OCI-LY1 (cell line): ENCODE measurements at regions not wholly inside any gene's neighbourhood (a gene's known extent, or its start where the extent isn't known, plus 50 kb on each side); places are given as distances from the start of the nearest gene placed in this dataset.

ENCODE experiments used
- H2AFZ ChIP-seq: fragments of 200-600 bp; sonication (generic), shearing (Covaris generic); 2 replicates; pipeline ENCODE4 v1.6.0; 2014; ENCODE audit warnings: antibody characterized with exemption, mild to moderate bottlenecking, low read length
- H3F3A ChIP-seq: fragments of 200-600 bp; sonication (generic), shearing (Covaris generic); 2 replicates; pipeline ENCODE4 v1.6.0; 2014; ENCODE audit warnings: mild to moderate bottlenecking, antibody characterized with exemption, low read length, moderate library complexity; ENCODE audit not compliant: insufficient read depth
- H3K27ac ChIP-seq: fragments of 200-600 bp; sonication (generic); 2 replicates; pipeline ENCODE4 v1.5.1; 2014; ENCODE audit warnings: low read length, mixed run types, mild to moderate bottlenecking, low read depth; ENCODE audit not compliant: poor library complexity, severe bottlenecking
- H3K27me3 ChIP-seq: fragments of 200-600 bp; sonication (generic); 2 replicates; pipeline ENCODE4 v1.6.0; 2014; ENCODE audit warnings: antibody characterized with exemption, mild to moderate bottlenecking, low read length, moderate library complexity; ENCODE audit not compliant: insufficient read depth
- H3K36me3 ChIP-seq: fragments of 200-600 bp; sonication (generic); 2 replicates; pipeline ENCODE4 v1.6.1; 2014; ENCODE audit warnings: mild to moderate bottlenecking, antibody characterized with exemption, low read length, moderate library complexity, mixed read lengths; ENCODE audit not compliant: insufficient read depth
- H3K4me1 ChIP-seq: fragments of 200-600 bp; sonication (generic); 2 replicates; pipeline ENCODE4 v1.5.1; 2014; ENCODE audit warnings: mild to moderate bottlenecking, low read length, moderate library complexity; ENCODE audit not compliant: insufficient read depth, severe bottlenecking
- H3K4me2 ChIP-seq: fragments of 200-600 bp; sonication (generic), shearing (Covaris generic); 2 replicates; pipeline ENCODE4 v1.6.1; 2014; ENCODE audit warnings: low read length
- H3K4me3 ChIP-seq: fragments of 200-600 bp; sonication (generic); 2 replicates; pipeline ENCODE4 v1.5.1; 2014; ENCODE audit warnings: low read length, low read depth, mild to moderate bottlenecking, mixed read lengths; ENCODE audit not compliant: poor library complexity, severe bottlenecking
- H3K79me2 ChIP-seq: fragments of 200-600 bp; shearing (Covaris generic); 2 replicates; pipeline ENCODE4 v1.6.1; 2016; ENCODE audit warnings: mixed run types, low read length, mixed read lengths; ENCODE audit not compliant: insufficient read depth
- H3K9ac ChIP-seq: fragments of 200-600 bp; sonication (generic), shearing (Covaris generic); 2 replicates; pipeline ENCODE4 v1.6.1; 2014; ENCODE audit warnings: mild to moderate bottlenecking, low read length, mixed read lengths
- H3K9me2 ChIP-seq: fragments of 200-600 bp; sonication (generic), shearing (Covaris generic); 2 replicates; pipeline ENCODE4 v1.6.1; 2014; ENCODE audit warnings: low read depth, mild to moderate bottlenecking, low read length, mixed read lengths
- H3K9me3 ChIP-seq: fragments of 200-600 bp; shearing (Covaris generic); 2 replicates; pipeline ENCODE4 v1.6.1; 2014; ENCODE audit warnings: low read length, mixed read lengths
- H4K20me1 ChIP-seq: fragments of 200-600 bp; sonication (generic), shearing (Covaris generic); 2 replicates; pipeline ENCODE4 v1.6.0; 2016; ENCODE audit warnings: mild to moderate bottlenecking, low read length; ENCODE audit not compliant: insufficient read depth
- EZH2 ChIP-seq: fragments of 200-600 bp; sonication (generic), shearing (Covaris generic); IDR thresholded peaks from 2 replicates; pipeline ENCODE4 v1.8.0; 2017; ENCODE audit warnings: borderline replicate concordance, mixed run types, mild to moderate bottlenecking, antibody characterized with exemption, low read length, moderate library complexity, mixed read lengths
- TF ChIP-seq, protein P1 (sequence below): fragments of 200-600 bp; sonication (generic), shearing (Covaris generic); IDR thresholded peaks from 2 replicates; pipeline ENCODE4 v1.5.1; 2017; ENCODE audit warnings: mild to moderate bottlenecking, antibody characterized with exemption, low read length, moderate library complexity, mixed read lengths

DNA sequence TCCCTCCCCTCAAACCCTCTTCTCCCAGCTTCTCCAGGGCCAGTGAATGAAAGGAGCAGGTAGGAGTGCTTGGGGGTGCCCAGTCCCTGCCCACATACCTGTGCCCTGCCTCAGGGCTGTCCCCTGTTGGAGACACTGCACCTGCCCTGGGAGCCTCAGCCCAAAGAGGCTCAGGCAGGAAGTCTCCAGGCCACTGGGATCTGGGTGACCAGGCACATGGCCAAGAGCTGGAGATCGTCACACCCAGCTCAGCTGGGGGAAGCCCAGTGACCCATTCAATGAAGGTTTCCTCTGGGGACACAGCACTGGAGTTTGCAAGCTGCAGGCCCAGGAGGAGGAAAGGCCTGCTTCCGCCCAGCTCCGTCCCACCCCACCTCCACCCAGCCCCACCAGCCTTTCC is 156.4 kb downstream of the ZFP36L2 start:
- no peak overlapping the region for H3K4me2 ChIP-seq
- no peaks in the 10 kb centered on the region for H3F3A ChIP-seq
- H3K4me3 ChIP-seq, result no peak overlapping the region
- no peaks in the 10 kb centered on the region for H4K20me1 ChIP-seq
- H3K27ac ChIP-seq, result no peak overlapping the region
- H3K9me3 ChIP-seq, result no peaks in the 10 kb centered on the region
- no peaks in the 10 kb centered on the region for H3K36me3 ChIP-seq
- no peaks in the 10 kb centered on the region; the same call in 1 of the 2 replicates for H3K27me3 ChIP-seq
- no peaks in the 10 kb centered on the region for H3K4me1 ChIP-seq
- no peaks in the 10 kb centered on the region for H3K9me2 ChIP-seq
- no peak overlapping the region for H2AFZ ChIP-seq
- no peak overlapping the region for H3K9ac ChIP-seq
- no peaks in the 10 kb centered on the region for H3K79me2 ChIP-seq
- no peak for TF ChIP-seq EZH2
- TF ChIP-seq, protein P1, sequence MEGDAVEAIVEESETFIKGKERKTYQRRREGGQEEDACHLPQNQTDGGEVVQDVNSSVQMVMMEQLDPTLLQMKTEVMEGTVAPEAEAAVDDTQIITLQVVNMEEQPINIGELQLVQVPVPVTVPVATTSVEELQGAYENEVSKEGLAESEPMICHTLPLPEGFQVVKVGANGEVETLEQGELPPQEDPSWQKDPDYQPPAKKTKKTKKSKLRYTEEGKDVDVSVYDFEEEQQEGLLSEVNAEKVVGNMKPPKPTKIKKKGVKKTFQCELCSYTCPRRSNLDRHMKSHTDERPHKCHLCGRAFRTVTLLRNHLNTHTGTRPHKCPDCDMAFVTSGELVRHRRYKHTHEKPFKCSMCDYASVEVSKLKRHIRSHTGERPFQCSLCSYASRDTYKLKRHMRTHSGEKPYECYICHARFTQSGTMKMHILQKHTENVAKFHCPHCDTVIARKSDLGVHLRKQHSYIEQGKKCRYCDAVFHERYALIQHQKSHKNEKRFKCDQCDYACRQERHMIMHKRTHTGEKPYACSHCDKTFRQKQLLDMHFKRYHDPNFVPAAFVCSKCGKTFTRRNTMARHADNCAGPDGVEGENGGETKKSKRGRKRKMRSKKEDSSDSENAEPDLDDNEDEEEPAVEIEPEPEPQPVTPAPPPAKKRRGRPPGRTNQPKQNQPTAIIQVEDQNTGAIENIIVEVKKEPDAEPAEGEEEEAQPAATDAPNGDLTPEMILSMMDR, result no peak

DNA sequence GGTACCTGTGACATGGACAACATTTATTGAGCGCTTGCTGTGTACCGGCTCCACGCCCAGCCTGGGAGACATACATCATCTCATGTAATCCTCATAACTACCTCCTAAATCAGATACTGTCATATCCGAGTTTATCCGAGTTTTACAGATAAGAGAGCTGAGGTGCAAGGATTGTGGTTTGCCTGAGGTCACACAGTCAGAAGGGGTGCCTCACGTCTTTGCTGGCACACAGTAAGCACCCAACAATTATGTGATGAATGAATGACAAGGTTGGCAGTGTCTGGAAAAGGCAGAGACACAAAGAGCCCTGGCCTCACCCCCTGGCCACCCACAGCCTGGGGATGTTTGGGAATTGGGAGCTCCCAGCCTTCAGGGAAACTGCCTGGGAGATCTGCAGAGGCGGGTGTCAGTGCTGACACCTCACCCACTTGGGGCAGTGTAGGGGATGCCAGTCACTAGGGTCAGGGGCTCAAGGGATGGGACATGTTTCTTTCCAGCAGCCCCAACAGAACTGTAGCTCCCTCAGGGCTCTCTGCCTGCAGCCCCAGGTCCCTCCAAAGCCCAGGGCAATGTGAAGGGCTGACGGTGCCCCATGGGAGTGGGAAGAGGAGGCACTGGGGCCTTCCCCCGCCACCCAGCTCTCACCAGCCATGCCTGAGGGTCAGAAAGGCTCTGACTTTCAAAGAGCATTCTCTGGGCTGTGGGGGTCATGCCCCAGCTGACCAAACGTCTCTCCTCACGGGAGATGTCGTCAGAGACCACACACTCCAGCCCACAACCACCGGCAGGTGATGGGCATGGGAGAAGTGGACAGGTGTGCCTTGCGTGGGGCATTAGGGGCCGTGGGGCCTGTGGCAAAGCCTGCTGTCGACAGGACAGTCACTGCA is 157.5 kb downstream of the ZFP36L2 start:
- TF ChIP-seq, protein P1, result no peak
- TF ChIP-seq EZH2, result no peak
- Histone ChIP-seq H3K27ac (no peak overlapping the region), H4K20me1 (no peaks in the 10 kb centered on the region), H3K4me2 (no peak overlapping the region), H3K4me3 (no peak overlapping the region), H3K9me3 (no peaks in the 10 kb centered on the region), H3F3A (no peaks in the 10 kb centered on the region), H2AFZ (no peak overlapping the region), H3K27me3 (no peaks in the 10 kb centered on the region; the same call in 1 of the 2 replicates), H3K79me2 (no peaks in the 10 kb centered on the region), H3K36me3 (no peaks in the 10 kb centered on the region), H3K4me1 (no peaks in the 10 kb centered on the region), H3K9ac (no peak overlapping the region), H3K9me2 (no peaks in the 10 kb centered on the region)

DNA sequence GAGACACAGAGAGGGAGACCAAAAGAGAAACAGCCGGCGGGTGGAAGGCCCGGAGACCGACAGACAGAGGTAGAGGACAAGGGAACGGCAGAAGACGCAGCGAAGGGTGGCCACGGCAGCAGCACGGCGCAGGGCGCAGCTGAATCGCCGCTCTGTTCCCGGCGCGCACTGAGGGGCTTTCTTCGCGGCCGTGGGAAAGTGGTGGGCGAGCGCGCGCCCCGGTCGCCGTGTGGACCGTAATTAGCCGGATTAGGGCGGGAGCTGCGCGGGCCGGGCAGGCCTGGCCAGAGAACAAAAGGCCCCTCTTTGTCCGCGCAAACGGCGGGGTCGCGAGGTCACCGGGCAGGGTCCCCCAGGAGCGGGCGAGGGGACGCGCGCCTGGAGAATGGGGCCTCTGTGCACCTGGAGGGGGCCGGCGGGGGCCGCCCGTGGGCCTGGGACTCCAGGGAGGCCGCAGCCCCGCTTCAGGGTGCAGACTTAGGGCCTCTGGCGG is 158.3 kb downstream of the ZFP36L2 start:
- Histone ChIP-seq H3K27ac (no peak overlapping the region), H3K9ac (no peak overlapping the region)

More for the DNA sequence above, 158.3 kb downstream of the ZFP36L2 start:
- Histone ChIP-seq H4K20me1 (no peaks in the 10 kb centered on the region), H3K4me3 (no peak overlapping the region), H3K9me2 (no peaks in the 10 kb centered on the region), H3K4me1 (no peaks in the 10 kb centered on the region), H3K27me3 (no peaks in the 10 kb centered on the region; the same call in 1 of the 2 replicates), H3K79me2 (no peaks in the 10 kb centered on the region), H3K4me2 (no peak overlapping the region), H2AFZ (no peak overlapping the region), H3K36me3 (no peaks in the 10 kb centered on the region), H3F3A (no peaks in the 10 kb centered on the region), H3K9me3 (no peaks in the 10 kb centered on the region)
- TF ChIP-seq, protein P1, result no peak
- no peak for TF ChIP-seq EZH2
